Lower leg skin (tissue), 4 donors: ENCODE measurements at regions not wholly inside any gene's neighbourhood (a gene's known extent, or its start where the extent isn't known, plus 50 kb on each side); places are given as distances from the start of the nearest gene placed in this dataset.

Experiments used
- DNase-seq, 2 donors: peaks; one replicate each; pipeline ENCODE4 v3.0.0-alpha.2; 2019; ENCODE audit warnings: low spot score in 2 of 2
- H3K4me3 ChIP-seq: fragments of 200-600 bp; sonication (generic); 2 replicates; pipeline ENCODE4 v1.5.1; 2017; ENCODE audit warnings: mild to moderate bottlenecking, low read depth; ENCODE audit not compliant: poor library complexity, severe bottlenecking
- CTCF ChIP-seq, 3 donors: fragments of 450-650 bp; IDR thresholded peaks; one replicate each; pipeline ENCODE4 v1.5.1; 2016; ENCODE audit warnings: antibody characterized with exemption in 3 of 3, mild to moderate bottlenecking in 3 of 3, moderate library complexity in 2 of 3
- POLR2A ChIP-seq, 2 donors: fragments of 450-650 bp; IDR thresholded peaks; one replicate each; pipeline ENCODE4 v1.6.1; 2016 to 2017; ENCODE audit warnings: antibody characterized with exemption in 2 of 2, mild to moderate bottlenecking in 1 of 2, moderate library complexity in 1 of 2
- WGBS, 2 donors: methylation state at CpG; one replicate each; pipeline ENCODE4 v1.1.5; 2018; 5-methylcytosine and 5-hydroxymethylcytosine counted together
- intact Hi-C: fragments of 100-400 bp; cut with DNase I; formaldehyde crosslinking; loops from one replicate; pipeline ENCODE4 v1.15.0; 2023; ENCODE audit warnings: low total_unique reads

- DNase-seq = no peak
- TF ChIP-seq POLR2A (IDR thresholded peaks at IDR 0.05) (no peak), CTCF (IDR thresholded peaks at IDR 0.05) (no peak)
- WGBS, 2 donors = 32 to 33% methylated on average over 43 to 45 of the region's 66 CpGs
- intact Hi-C loops = no loop called here
- H3K4me3 ChIP-seq = no peak overlapping the region
These were observed 92.6 kb upstream of the CASZ1 start for GRCh38 chr1:10888791-10889649.

- intact Hi-C loops = no loop called here
- 56 to 64% methylated on average over 20 of the region's 20 CpGs for WGBS, 2 donors
- no peak for DNase-seq
- no peak overlapping the region for H3K4me3 ChIP-seq
- TF ChIP-seq CTCF (IDR thresholded peaks at IDR 0.05) (no peak), POLR2A (IDR thresholded peaks at IDR 0.05) (no peak)
These were observed 93.4 kb upstream of the CASZ1 start for GRCh38 chr1:10889650-10890353.

GRCh38 chr1:10890491-10891071 is 94.1 kb upstream of the CASZ1 start:
- TF ChIP-seq CTCF (IDR thresholded peaks at IDR 0.05) (no peak), POLR2A (IDR thresholded peaks at IDR 0.05) (no peak)
- intact Hi-C loops = no loop called here
- 13 to 20% methylated on average over 9 of the region's 9 CpGs for WGBS, 2 donors
- DNase-seq = no peak
- H3K4me3 ChIP-seq = no peak overlapping the region

GRCh38 chr1:10891091-10891490 is 94.6 kb upstream of the CASZ1 start:
- DNase-seq = no peak
- no peak overlapping the region for H3K4me3 ChIP-seq
- intact Hi-C loops = no loop called here
- 25 to 40% methylated on average over 4 of the region's 4 CpGs for WGBS, 2 donors
- TF ChIP-seq POLR2A (IDR thresholded peaks at IDR 0.05) = no peak
- no peak for TF ChIP-seq CTCF (IDR thresholded peaks at IDR 0.05)

GRCh38 chr1:10892138-10893065 is 96.0 kb upstream of the CASZ1 start:
- no peak for TF ChIP-seq POLR2A (IDR thresholded peaks at IDR 0.05)
- no peak for TF ChIP-seq CTCF (IDR thresholded peaks at IDR 0.05)
- 92 to 93% methylated on average over 5 of the region's 5 CpGs for WGBS, 2 donors
- no peak for DNase-seq
- H3K4me3 ChIP-seq = no peak overlapping the region
- intact Hi-C loops = no loop called here
